ENCODE measurements at regions not wholly inside any gene's neighbourhood (a gene's known extent, or its start where the extent isn't known, plus 50 kb on each side); places are given as distances from the start of the nearest gene placed in this dataset.
"Not testable (repeated sequence)": the region's sequence is repeated elsewhere in the genome, so short reads cannot be mapped to it uniquely, and the experiment has no call there.

- TF ChIP-seq, protein P1, sequence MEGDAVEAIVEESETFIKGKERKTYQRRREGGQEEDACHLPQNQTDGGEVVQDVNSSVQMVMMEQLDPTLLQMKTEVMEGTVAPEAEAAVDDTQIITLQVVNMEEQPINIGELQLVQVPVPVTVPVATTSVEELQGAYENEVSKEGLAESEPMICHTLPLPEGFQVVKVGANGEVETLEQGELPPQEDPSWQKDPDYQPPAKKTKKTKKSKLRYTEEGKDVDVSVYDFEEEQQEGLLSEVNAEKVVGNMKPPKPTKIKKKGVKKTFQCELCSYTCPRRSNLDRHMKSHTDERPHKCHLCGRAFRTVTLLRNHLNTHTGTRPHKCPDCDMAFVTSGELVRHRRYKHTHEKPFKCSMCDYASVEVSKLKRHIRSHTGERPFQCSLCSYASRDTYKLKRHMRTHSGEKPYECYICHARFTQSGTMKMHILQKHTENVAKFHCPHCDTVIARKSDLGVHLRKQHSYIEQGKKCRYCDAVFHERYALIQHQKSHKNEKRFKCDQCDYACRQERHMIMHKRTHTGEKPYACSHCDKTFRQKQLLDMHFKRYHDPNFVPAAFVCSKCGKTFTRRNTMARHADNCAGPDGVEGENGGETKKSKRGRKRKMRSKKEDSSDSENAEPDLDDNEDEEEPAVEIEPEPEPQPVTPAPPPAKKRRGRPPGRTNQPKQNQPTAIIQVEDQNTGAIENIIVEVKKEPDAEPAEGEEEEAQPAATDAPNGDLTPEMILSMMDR (IDR thresholded peaks at IDR 0.05; ENCODE audit: low read depth, low read length, poor library complexity, severe bottlenecking): not testable (repeated sequence)
- not testable (repeated sequence) for TF ChIP-seq EZH2phosphoT487 (IDR thresholded peaks at IDR 0.05; ENCODE audit: borderline replicate concordance, low read length)
Observed at GRCh38 chr9:65406625-65407024, 121.6 kb upstream of the FOXD4L5 start.
